GM18907 (cell line): ENCODE measurements at regions not wholly inside any gene's neighbourhood (a gene's known extent, or its start where the extent isn't known, plus 50 kb on each side); places are given as distances from the start of the nearest gene placed in this dataset.
"Not testable (repeated sequence)": the region's sequence is repeated elsewhere in the genome, so short reads cannot be mapped to it uniquely, and the experiment has no call there.

Experiments
- ATAC-seq: cut with Tn5 transposase; IDR thresholded peaks from one replicate; pipeline ENCODE4 v1.9.1; 2021; ENCODE audit warnings: mild to moderate bottlenecking, moderate library complexity; ENCODE audit not compliant: unreplicated experiment

DNA sequence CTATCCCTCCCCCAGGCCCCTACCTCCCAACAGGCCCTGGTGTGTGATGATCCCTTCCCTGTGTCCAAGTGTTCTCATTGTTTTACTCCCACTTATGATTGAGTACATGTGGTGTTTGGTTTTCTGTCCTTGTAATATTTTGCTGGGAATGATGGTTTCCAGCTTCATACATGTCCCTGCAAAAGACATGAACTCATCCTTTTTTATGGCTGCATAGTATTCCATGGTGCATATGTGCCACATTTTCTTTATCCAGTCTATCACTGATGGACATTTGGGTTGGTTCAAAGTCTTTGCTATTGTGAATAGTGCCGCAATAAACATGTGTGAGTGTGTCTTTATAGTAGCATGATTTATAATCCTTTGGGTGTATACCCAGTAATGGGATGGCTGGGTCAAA, 151.7 kb downstream of the VSIG4 start:
- not testable (repeated sequence) for ATAC-seq

DNA sequence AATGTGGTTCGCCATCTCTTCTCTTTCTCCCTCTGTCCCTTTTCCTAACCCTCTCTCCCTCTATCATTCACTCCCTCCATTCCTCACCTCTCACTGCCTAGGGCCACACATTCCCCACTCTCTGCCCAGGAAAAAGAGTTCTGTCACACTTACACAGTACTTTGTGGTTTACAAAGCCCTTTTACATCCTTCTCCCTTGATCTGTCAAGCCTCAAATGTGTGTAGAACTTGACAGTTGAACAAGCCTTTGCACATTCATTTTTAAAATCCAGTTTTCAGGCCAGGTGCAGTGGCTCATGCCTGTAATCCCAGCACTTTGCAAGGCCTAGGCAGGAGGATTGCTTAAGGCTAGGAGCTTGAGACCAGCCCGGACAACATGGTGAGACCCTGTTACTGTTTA, 156.3 kb downstream of the VSIG4 start:
- no peak for ATAC-seq

GRCh38 chrX:65879977-65880799, 159.7 kb downstream of the VSIG4 start:
- ATAC-seq: no peak

- no peak for ATAC-seq
These were observed 161.4 kb downstream of the VSIG4 start for GRCh38 chrX:65878456-65878855.

DNA sequence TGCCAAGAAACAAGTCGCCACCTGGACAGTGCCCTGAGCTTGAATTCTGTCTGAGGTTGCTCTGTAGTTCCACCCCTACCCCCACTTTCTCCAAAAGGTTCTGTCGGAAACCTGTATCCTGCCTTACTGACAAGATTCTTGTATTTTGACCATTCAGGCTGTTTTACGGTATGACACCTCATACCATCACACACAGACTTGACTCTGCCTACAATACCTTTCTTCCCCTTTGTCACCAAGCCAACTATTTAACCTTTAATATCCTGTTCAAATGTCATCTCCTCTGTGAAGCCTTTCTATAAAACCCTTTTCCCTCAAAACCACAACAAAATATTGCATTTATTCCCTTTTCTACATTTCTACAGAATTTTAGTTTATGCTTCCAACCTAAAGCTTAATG, 161.9 kb downstream of the VSIG4 start:
- no peak for ATAC-seq

GRCh38 chrX:65875614-65876013, 164.3 kb downstream of the VSIG4 start:
- ATAC-seq: not testable (repeated sequence)

GRCh38 chrX:65874765-65875164, 165.1 kb downstream of the VSIG4 start:
- ATAC-seq: no peak

DNA sequence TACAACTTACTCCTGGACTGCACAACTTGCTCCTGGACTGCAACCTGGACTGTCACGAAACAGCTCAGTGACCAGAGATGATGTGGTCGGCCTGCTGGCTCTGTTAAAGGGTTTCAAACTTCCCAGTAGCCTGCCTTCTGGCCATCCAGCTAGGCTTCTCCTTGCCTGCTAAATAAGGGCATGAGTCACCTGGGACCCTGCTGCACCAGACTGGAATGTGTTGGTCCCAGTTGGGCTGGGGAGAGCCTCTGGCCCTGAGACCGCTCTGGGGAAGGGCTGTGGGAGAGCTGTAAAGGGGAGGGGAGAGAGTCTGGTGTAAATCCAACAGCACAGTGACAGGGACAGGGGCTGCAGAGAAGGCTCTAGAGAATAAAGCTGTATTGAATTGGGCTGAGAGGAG, 165.8 kb downstream of the VSIG4 start:
- no peak for ATAC-seq

GRCh38 chrX:65873385-65873784, 166.5 kb downstream of the VSIG4 start:
- no peak for ATAC-seq

DNA sequence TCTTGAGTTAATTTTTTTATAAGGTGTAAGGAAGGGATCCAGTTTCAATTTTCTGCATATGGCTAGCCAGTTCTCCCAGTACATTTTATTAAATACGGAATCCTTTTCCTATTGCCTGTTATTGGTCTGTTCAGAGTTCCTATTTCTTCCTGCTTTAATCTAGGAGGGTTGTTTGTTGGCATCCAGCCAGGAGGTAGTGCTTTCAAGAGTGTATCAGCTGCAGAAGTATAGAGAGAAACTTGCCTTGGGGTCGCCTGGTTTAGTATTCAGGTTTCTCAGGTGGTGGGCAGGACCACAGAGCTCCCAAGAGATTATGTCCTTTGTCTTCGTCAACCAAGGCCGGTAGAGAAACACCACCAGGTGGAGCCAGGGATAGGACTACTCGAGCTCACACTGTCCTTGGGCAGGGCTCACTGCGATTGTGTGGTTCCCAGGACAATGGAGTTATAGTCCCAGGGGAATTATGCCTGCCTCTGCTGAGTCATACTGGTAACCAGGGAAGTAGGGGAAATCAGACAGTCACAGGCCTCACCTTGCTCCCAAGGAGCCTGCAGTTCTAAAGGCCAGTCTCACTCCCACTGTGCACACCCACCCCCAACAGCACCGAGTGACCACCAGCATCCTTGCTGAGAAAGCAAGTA, 168.1 kb downstream of the VSIG4 start:
- ATAC-seq: peak; percentile 88

GRCh38 chrX:65870544-65870943, 169.3 kb downstream of the VSIG4 start:
- ATAC-seq: not testable (repeated sequence)

- peak; percentile 55 for ATAC-seq
These were observed 173.1 kb downstream of the VSIG4 start for GRCh38 chrX:65866773-65867172.

- ATAC-seq: peak; percentile 91
These were observed 173.7 kb downstream of the VSIG4 start for GRCh38 chrX:65866146-65866545.

DNA sequence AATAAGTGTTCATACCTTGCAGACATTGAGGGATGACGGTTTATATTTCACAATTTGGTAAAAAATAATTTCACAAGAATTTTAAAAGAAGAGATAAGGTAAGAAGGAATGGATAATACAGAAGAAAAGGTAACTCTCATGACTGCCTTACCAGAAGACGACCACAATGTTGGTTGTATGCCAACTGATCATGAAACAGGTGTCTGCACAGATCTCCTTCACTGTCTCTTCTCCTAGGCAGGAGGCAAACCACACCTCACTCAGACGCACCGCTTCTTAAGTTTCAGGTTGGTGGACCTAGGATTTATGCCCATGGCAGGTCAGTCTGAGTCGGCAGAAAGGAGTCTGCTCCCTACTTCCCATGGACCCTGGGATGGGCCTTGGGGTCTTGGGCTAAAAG, 177.2 kb downstream of the VSIG4 start:
- ATAC-seq: no peak

- no peak for ATAC-seq
These were observed 180.6 kb downstream of the VSIG4 start for GRCh38 chrX:65859299-65859698.

- ATAC-seq: not testable (repeated sequence)
These were observed 185.4 kb downstream of the VSIG4 start for GRCh38 chrX:65854437-65854836.

DNA sequence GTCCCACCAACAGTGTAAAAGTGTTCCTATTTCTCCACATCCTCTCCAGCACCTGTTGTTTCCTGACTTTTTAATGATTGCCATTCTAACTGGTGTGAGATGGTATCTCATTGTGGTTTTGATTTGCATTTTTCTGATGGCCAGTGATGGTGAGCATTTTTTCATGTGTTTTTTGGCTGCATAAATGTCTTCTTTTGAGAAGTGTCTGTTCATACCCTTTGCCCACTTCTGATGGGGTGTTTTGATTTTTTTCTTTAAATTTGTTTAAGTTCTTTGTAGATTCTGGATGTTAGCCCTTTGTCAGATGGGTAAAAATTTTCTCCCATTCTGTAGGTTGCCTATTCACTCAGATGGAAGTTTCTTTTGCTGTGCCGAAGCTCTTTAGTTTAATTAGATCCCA, 183.9 kb downstream of the MSN start:
- ATAC-seq: not testable (repeated sequence)

DNA sequence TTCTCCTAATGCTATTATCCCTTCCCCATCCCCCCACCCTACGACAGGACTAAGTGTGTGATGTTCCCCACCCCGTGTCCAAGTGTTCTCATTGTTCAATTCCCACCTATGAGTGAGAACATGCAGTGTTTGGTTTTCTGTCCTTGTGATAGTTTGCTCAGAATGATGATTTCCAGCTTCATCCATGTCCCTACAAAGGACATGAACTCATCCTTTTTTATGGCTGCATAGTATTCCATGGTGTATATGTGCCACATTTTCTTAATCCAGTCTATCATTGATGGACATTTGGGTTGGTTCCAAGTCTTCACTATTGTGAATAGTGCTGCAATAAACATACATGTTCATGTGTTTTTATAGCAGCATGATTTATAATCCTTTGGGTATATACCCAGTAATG, 183.4 kb downstream of the MSN start:
- not testable (repeated sequence) for ATAC-seq

- ATAC-seq: no peak
These were observed 179.5 kb downstream of the MSN start for GRCh38 chrX:65846974-65847373.

GRCh38 chrX:65841263-65841662, 173.8 kb downstream of the MSN start:
- ATAC-seq: peak; percentile 80

DNA sequence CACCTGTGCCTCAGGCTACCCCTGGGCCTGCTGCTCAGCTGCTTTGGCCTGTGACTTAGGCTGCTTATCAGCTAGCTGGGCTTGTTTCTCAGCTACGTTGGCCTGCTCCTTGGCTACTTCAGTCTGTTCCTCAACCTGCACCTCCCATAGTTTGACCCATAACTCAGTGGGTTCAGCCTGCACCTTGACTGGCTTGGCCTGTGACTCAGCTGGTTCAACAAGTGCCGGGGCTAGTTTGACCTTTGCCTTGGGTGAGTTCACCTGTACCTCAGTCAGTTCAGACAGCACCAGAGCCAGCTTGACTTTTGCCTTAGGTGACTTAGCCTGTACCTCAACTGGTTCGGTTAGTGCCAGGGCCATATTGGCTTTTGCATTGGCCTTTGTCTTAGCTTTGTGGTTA, 171.2 kb downstream of the MSN start:
- no peak for ATAC-seq

DNA sequence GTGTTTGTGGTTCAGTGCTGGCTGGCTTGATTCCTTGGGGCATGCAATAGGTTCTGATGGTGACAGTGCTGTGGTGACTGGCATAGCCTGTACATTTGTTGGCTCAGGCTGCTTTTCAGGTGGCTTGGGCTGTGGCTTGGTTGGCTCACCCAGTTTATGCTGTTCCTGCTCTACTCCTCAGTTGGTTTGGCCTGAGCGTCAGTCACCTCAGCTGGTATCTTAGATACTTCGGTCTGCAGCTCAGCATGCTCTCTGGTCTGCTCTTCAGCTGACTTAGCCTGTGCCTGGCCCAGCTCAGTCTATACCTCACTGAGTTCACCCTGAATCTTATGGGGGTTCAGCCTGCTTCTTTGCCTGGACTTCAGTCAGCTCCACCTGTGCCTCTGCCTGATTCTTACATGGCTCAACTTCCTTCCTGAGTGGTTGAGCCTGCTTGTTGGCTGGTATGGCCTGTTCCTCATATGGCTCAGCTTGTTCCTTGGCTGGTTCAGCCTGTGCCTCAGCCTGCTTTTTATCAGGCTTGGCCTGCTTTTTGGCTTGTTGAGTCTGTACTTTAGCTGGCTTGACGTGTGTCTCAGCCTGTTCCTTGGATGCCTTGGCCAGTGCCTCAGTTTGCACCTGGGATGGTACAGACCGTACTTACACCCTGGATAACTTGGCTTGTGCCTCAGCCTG, 170.6 kb downstream of the MSN start:
- ATAC-seq: no peak
